NCI-H524 (cell line): ENCODE measurements at regions not wholly inside any gene's neighbourhood (a gene's known extent, or its start where the extent isn't known, plus 50 kb on each side); places are given as distances from the start of the nearest gene placed in this dataset.

ENCODE experiments used
- DNase-seq, 2 experiments: peaks; one replicate each; lab custom pipeline; 2025; lab: John Stamatoyannopoulos, UW

DNA sequence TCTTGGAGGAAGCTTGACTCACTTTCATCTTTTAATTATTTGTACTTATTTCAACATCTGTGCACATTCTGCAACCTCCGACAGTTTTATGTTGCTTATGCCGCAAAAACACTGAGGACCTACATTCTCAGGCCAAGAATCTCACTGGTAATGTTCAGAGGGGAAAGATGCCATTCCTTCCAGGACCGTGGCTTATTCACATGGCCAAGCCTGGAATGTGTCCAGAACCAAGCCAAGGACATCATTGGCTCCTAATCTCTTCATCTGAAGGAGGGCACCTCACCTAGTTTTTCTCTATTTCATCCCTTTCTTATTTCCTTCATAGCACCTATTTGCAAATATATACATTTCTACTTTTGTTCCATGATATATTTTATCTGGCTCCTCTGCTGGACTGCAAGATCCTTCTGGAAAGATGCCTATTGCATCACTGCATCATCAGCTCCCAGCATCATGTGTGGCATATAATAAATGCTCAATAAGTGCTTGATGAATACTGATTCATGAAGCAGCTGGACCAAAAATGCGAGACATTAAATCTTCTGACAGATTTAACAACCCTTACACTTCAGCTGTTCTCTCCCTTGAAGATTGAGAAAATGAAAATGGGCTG, 377.1 kb downstream of the TNS1 start:
- DNase-seq = no peak

DNA sequence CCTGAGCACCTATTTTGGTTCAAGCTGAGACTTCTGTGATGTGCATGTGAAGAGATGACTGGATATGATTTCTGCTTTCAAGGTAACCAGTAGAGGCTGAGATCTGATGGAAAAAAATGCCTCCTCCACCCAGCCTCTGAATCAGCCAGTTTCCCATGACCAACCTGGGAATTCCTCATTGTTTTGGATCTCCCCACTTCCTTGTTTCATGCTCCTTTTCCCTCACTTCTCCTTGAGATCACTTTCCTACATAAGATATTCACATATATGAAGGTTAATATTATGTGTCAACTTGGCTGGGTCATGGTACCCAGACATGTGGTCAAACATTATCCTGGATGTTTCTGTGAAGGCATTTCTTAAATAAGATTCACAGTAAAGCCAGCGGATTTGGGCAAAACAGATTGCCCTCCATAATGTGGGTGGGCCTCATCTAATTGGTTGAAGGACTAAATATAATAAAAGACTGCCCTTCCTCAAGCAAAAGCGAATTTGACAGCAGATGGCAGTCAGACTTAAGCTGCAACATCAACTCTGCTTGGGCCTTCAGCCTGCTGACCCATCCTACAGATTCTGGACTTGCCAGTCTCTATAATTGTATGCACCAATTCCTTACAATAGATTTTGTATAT, 379.4 kb downstream of the TNS1 start:
- DNase-seq = no peak

DNA sequence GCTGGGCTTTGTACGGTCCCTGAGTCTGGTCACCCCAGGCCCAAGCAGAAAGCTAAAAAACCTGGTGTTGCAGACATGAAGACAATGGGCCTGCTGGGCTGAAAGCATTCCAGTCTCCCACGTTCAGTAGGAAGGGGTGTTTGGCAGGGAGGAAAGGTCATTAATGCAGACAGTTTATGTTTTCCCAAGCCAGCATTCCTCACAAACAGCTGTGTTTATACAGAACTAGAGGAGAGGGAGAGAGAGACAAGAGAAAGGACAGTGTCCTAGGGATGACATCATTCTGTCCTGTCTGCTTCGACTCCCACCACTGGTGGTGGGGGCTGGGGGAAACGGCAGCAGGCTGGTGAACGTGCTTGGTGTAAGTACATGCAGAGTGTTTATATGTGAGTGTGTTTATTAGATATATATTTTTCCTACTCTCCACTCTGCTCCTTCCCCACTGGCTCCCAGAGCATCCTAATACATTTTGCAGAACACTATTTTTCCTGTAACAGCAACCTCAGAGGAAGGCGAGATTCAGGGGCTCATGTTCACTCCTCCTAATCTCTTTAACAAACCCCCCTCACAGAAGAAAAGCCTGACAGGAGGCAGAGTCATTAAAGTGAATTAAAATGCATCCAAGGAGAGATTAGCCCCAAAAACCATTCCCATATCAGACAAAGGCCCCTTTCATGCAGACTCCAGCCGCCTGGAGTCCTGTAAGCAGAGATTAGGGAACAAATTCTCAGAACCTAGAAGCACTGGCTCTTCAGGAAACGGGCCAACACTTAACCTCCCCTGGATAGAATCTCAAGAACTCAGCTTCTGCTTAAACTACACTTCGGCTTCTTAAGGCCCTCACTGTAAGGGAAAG, 380.4 kb downstream of the TNS1 start:
- peak; percentile 77 to 90 for DNase-seq

DNA sequence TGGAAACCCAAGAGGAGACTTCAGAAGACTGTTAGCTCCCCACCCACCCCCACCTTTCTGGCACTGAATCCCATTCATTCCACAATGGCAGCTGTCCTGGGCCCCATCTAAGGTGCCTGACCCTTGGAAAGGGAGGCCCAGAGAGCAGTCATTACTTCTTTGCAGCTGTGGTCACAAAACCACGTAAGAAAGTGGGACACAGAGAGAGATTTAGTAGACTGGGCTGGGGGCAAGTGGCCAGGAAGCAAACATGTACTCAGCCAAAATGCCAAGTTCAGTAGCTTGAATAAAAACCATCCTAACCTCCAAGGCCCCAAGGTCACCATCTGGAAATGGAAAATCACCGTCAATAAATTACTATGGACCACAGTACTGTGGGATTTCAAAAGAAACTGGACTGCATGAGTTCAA, 381.4 kb downstream of the TNS1 start:
- DNase-seq = no peak

DNA sequence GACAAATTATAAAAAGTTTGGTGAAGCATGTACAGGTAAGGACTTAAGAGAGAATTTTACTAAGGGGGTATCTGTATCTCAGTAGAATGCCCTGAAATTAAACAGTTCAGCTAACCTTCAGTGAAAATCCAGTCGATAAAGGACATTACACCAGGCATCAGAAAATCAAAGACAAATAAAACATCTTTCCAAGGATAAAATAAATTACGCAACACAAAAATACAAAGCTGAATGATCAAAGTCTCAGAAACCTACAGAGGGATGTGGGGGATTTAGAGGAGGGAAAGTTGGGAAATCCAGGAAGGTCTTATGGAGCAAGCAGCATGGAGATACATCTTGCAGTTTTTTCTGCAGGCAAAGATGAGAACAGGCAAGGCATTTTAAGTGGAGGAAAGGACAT, 384.1 kb downstream of the TNS1 start:
- no peak for DNase-seq

DNA sequence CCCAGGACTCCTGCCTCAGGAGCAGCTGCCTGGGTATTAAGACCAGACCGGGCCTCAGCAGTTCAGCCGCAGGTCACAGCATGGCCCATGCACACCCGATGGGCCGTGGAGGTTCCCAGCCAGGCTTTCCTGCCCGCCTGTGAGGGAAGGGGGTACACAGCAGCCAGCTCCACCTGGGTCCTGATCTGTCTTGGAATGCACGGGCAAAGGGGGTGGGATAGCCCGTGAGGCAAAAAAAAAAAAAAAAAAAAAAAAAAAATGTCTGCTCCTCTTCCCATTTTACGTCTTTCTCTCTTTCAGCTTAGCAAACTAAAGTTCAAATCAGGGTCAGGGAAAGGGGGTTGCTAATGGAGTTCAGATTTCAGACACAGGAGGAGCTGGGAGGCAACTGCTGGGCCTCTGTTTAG, 385.2 kb downstream of the TNS1 start:
- no peak for DNase-seq

DNA sequence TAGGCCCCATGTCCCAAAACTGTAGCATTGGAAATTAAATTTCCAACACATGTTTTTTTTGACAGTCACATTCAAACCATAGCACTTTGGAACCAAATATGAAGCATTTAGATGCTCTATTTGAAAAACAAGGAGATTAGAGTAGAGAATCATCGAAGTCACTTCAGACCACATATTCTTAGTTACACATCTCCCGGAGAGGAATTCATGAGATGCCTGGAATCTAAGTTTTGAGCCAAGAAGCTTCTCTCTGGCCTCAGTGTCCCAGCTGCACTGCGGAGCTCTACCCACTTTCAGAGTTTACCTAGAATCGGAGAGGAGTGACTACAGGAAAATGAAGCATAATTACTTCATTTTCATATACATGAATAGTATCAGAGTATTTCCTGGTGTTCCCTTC, 385.9 kb downstream of the TNS1 start:
- no peak for DNase-seq

DNA sequence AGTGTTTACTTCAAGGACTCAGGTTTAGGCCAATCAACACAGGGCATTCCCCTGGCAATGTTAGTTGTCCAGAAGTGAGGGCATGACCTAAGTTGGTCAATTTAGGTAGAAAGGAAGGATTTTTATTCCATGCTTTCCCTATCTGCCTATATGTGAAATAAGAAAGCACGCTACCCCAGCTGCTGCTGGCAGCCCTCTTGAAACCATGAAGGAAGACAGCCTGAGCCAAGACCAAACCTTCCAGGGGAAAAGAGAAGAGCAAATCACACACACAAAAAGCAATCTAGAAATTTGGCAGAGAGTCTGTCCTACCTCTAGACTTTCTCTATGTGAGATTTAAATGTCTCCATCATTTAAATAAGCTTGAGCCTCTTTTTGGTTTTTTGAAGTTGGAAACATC, 387.6 kb downstream of the TNS1 start:
- no peak for DNase-seq

DNA sequence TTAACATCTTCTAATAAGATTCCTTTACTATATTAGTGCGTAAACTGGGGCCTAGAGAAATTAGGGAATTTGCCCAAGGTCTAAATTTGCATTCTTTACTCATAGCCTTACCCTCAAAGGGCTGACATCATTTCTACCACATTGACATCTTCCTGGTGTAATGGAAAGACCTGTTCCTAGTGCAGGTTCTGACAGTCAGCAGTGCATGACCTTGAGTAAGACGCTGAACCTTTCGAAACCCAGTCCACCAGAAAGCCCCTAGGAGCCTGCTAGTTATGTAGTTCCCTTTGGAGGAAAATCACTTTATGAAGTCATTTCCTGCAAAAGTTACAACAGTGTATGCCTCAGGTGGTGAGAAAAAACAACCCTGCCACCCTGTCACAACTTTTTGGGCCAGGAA, 388.3 kb downstream of the TNS1 start:
- no peak for DNase-seq

DNA sequence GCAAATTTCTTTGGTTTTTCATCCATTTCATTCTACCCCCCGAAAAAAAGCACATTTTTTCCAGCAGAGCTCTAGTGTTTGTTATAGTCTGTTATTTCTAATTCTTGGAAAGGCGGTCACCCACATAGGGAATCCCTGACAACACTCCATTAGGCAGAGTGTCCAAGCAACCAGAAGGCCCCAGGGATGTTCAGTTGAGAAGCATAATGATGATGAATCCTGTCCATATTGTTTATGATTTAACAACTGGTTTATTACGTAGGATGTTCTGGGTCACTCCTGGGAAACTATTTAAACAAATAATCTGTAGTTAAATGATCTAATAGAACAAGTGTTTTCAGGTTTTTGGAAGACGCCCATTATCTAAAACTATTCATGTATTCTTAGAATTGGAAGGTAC, 388.7 kb downstream of the TNS1 start:
- DNase-seq = no peak

DNA sequence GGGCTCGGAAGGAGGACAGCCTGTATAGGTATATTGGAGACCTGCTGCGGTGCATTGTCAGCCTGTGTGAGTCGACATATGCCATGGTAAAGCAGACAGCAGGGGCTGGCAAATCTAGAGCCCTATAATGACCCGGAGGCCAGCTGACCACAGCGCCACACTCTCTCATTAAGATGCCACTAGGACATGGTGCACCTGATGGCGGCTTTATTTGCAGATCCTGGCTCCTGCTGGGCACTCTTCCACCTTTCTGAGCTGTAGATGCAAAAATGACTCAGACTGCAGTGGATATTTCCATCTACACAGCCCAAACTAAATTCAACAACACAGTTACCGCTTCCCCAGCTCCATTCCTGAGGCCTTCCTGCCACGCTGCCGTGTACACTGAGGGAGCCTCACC, 389.9 kb downstream of the TNS1 start:
- DNase-seq = no peak

DNA sequence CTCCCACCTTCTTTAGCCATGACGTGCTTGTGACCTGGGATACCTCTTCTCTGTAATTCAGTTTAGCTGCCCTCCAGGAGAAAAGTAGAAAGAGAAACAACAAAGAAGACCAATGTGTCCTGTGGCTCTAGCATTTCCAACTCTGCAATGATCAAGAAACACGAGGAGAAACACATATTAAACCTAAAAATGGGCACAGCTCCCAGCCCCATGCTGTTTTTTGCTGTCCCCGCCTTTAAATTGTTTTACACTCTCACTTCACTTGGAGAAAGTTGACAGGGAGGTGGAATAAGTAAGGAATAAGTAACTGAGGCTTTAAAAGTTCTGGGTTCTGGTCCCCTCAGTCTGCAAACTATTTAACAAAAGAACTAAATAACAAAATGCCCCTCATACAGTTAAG, 390.6 kb downstream of the TNS1 start:
- no peak for DNase-seq

DNA sequence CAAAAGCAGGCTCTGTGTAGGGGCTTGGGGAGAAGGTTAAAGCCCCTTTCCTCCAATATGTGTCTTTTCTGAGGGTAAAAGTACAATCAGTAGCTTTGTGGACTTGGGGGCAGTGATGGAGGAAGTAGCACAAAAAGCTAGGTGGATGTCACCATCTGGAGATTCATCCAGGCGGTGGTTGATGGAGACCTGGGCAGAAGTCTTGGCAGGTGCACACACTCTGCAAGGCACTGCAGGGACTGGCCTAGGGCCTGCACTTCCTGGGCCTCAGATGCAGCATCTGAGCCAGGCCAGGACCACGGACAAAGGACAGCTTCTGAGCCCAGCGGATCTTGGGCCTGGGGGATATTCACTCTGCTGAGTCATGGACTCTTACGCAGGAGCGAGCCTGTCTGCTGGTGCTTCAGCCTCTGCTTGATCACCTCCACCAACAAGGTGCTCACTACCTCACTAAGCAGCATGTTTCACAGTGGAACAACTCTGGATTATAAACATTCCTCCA, 391.1 kb downstream of the TNS1 start:
- no peak for DNase-seq

DNA sequence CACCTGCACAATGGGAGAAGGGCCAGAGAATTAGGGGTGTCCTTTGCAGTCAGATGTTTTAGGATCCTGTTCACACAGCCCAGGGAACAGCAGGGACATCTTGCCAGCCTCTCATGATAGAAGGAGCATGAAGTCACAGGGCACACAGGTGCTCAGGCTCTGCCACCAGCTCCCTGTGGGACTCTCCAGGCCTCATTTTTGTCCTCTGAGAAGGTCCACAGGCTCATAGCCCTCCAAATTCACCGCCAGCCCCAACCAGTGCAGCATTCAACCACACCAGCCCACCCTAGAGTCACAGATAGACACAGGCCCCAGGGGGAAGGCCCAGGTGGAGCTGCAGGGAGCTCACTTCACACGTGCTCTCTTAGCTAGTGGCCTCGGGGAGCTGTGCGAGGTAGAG, 391.7 kb downstream of the TNS1 start:
- no peak for DNase-seq

DNA sequence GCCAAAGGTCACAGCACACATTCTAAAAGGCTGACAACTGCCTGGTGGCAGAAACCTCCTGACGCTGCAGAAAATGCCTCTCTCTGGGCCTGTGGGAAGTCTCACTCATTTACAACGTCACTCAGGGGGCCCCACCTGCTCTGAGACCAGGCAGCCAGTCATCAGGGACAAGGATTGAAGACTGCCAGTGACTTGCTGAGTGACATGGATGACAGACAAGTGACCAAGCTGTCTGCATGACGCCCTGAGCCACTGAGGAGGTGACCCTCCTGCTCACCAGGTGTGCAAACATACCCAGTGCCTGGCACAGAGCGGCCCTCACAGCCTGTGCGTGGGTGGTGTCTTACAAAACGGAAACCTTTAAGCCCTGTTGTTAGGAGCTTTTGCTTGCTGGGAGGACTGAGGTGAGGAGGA, 392.4 kb downstream of the TNS1 start:
- no peak for DNase-seq

DNA sequence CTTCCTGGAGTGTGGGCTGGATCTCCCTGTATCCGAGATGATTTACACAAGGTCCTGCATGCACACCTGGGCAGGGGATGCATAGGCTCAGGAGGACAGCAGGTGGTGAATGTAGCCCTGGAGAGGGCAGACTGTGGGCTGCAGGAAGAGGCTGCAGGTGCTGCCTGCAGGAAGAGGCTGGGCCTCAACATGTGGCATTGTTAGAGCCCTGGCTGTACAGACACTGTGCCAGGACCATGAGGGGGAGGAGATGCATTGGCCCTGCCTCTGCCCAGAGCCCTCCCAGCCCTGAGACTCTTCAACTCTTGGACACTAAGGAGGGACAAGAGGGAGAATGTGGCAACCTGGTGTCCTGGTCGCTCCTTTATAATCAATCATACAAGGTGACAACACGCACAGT, 392.8 kb downstream of the TNS1 start:
- DNase-seq = no peak

DNA sequence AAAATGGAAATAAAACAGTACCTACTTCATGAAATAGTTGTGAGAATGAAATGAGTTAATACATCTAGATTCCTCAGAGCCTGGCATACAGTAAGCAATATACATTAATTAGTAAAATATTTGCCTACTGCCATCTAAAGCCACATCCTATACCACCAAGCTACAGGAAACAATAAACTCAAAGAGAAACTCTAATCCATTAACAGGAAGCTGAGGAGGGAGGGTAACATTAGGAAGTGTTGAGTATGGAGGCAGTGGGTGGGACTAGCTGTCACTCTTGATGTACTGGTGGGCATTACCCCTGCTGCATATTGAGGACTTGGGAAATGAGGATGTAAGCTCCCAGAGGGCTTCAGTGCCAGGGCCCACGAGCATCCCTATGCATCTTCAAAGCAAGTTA, 396.5 kb downstream of the TNS1 start:
- no peak for DNase-seq

DNA sequence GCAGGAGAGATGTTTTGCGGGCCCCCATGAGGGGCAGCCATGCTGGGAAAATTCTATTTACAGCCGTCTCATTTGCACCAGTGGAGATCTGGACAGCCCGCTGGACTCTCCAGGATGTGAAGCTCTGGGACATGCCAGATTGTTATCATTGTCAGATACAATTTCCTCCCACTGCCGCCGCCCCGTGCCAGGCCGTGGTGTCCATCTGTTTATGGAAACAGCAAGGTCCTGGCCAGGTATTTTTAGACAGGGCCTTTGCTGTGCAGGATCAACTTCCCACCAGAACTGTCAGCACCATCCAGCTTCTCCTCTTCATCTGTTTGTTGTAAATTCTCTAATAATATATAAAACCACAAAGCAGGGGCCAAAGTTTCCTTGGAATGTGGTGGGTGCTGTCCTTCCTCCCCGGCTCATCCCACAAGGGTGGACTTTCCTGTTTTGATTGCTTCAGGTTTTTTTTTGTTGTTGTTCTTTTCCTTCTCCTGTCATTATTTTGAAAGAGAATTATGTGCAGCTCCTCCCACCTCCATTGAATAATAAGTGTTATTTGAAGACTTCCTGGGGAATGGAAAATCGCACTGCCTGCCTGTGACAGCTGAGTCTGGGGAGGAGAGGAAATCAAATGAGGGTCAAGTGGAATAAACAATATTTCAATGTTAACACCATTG, 398.1 kb downstream of the TNS1 start:
- no peak for DNase-seq

DNA sequence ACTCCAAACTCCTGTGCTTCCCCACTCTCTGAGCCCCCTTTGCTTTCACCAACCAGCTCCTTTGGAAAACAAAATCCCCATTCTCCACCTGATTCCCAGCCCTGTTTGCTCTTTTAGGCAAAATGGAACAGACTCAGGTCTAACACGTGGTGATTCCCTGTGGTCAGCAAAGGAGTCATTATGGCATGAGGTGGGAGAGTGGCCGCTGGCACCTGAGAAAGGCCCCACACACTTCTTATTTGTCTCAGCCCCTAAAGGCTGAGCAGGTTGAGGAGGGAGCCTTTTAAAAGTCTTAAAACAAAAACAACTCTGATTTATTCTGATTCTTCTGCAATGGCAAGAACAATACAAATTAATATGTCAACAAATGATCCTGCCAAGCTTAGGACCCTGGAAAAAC, 401.2 kb downstream of the TNS1 start:
- no peak for DNase-seq

DNA sequence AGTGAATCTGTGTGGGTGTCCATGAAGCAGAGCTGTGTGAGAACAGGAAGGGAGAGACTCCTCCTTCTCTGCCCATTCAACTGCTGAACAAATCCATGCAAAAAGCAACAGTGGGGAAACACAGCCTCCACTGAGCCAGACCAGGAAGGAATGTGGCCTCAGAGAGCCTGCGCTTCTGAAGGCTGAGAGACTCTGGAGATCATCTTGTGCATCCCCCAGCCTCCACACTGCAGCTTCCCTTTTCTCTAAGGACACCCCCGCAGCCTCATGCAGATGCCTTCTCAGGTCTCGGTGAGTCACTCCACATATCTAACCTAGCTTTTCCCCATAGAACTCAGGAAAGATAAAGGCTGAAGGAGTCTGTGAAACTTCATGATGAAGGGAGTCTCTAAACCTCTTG, 402.9 kb downstream of the TNS1 start:
- DNase-seq = no peak

DNA sequence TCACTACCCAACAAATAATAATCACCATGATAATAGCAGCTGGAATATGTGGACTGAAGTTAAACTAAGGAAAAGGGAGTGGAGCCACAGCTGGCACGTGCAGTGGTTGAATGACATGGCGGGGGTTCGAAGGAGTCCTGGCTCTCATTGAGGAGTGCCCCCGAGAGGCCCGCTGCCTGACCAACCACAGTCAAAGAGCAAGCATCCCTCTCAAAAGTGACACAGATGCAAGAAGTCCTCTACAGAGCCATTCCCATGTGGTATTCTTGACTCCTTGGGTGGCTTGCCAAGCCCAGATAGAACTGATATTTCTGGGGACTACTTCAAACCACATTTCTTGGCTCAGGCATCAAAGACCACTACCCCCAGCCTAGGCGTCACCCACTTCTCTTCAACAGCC, 405.1 kb downstream of the TNS1 start:
- no peak for DNase-seq

DNA sequence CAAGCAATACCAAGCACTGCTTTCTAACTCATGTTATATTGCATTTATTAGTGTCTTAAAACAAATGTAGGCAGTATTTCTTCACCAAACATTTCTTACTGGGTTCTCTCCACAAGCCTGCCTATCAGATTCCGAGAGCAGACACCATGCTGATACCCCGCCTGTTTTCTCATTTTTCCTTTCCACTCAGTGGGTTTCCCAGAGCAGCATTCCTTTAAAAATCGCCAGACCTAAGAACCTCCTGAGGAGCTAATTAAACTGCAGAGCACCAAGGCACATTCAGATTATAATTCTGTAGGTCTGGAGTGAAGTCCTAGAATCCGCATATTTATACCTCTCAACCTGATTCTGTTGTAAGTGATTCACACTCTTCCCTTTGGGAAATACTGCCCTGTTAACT, 405.6 kb downstream of the TNS1 start:
- no peak for DNase-seq

DNA sequence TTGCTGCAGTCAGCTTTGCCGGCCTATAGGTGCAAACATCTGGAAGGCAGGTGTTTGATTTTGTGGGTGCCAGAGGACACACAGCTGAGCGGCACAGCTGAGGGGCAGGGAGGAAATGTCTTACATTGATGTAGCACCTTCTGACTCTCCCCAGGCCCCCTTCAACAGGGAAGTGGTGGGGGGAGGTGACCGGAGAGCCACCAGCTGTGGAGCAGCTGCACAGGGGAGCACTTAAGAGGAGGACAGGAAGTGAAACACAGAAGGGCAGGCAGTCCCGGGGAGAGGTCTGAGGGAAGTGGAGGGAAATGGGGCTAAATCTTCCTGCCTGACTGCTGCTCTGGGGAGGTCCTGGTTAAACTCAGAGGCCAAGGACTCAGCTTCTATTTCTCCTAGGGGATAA, 409.1 kb downstream of the TNS1 start:
- DNase-seq = no peak
